Fibroblast of pulmonary artery (primary cell): ENCODE measurements at regions not wholly inside any gene's neighbourhood (a gene's known extent, or its start where the extent isn't known, plus 50 kb on each side); places are given as distances from the start of the nearest gene placed in this dataset.

ENCODE experiments used
- DNase-seq: peaks from one replicate; pipeline ENCODE4 v3.0.0-alpha.2; 2010; ENCODE audit warnings: low read depth
- H3K4me3 ChIP-seq: replicated peaks from 2 replicates; pipeline ENCODE4 v1.5.1; 2011; ENCODE audit warnings: low read depth, mild to moderate bottlenecking, control low read depth, low read length, moderate library complexity
- CTCF ChIP-seq: IDR thresholded peaks from 2 replicates; pipeline ENCODE4 v1.5.1; 2011; ENCODE audit warnings: mild to moderate bottlenecking, control low read depth, low read length, inconsistent platforms; ENCODE audit errors: missing control alignments

- no peak for DNase-seq
- no peak for TF ChIP-seq CTCF
- H3K4me3 ChIP-seq: no peak overlapping the region
Measured at GRCh38 chr17:77844681-77845080, 113.8 kb upstream of the TNRC6C start.

GRCh38 chr17:77845541-77846225 is 112.8 kb upstream of the TNRC6C start:
- DNase-seq: no peak
- no peak overlapping the region for H3K4me3 ChIP-seq
- no peak for TF ChIP-seq CTCF

- TF ChIP-seq CTCF: no peak
- H3K4me3 ChIP-seq: no peak overlapping the region
- no peak for DNase-seq
Measured at GRCh38 chr17:77846531-77847085, 111.9 kb upstream of the TNRC6C start.

- no peak overlapping the region for H3K4me3 ChIP-seq
- DNase-seq: no peak
- TF ChIP-seq CTCF: no peak
Measured at GRCh38 chr17:77847221-77848085, 111.0 kb upstream of the TNRC6C start.

- DNase-seq: no peak
- no peak for TF ChIP-seq CTCF
Measured at GRCh38 chr17:77848257-77848656, 110.2 kb upstream of the TNRC6C start.

GRCh38 chr17:77849239-77849638 is 109.3 kb upstream of the TNRC6C start:
- H3K4me3 ChIP-seq: no peak overlapping the region
- TF ChIP-seq CTCF: no peak
- DNase-seq: peak; percentile 39

More at GRCh38 chr17:77848257-77848656, 110.2 kb upstream of the TNRC6C start:
- no peak overlapping the region for H3K4me3 ChIP-seq
